ENCODE measurements at regions not wholly inside any gene's neighbourhood (a gene's known extent, or its start where the extent isn't known, plus 50 kb on each side); places are given as distances from the start of the nearest gene placed in this dataset.

- no peak overlapping the region for H3K9ac ChIP-seq (ENCODE audit: low read length)
Measured at GRCh38 chr7:41311301-41311700, 391.6 kb downstream of the INHBA start.

GRCh38 chr7:41306486-41306885, 396.4 kb downstream of the INHBA start:
- Histone ChIP-seq H3K4me3 (ENCODE audit: control extremely low read depth in 1 of 5, extremely low read depth in 1 of 5, insufficient read depth in 1 of 5, low read depth in 2 of 5, low read length in 4 of 5) (no peak overlapping the region), H3K27ac (ENCODE audit: low read length in 2 of 2) (no peak overlapping the region), H4K20me1 (ENCODE audit: control insufficient read depth, insufficient read depth, low read length, poor library complexity, severe bottlenecking) (no peaks in the 10 kb centered on the region), H3K27me3 (replicated peaks in 1 of 4; ENCODE audit: control extremely low read depth in 1 of 4, control insufficient read depth in 3 of 4, insufficient read depth in 4 of 4, low read length in 3 of 4) (no peaks in the 10 kb centered on the region), H3K9ac (ENCODE audit: low read length) (no peak overlapping the region), H3K79me2 (ENCODE audit: control insufficient read depth, insufficient read depth, low read length) (no peaks in the 10 kb centered on the region), H3K36me3 (replicated peaks in 1 of 2; ENCODE audit: control extremely low read depth in 1 of 2, control insufficient read depth in 1 of 2, extremely low read depth in 1 of 2, insufficient read depth in 2 of 2, low read length in 1 of 2) (no peaks in the 10 kb centered on the region), H3K4me2 (replicated peaks; ENCODE audit: low read depth, low read length, poor library complexity, severe bottlenecking) (no peak overlapping the region), H3K4me1 (ENCODE audit: control insufficient read depth in 2 of 2, insufficient read depth in 2 of 2, low read length in 2 of 2) (no peaks in the 10 kb centered on the region), H2AFZ (ENCODE audit: insufficient read depth, low read depth, low read length, poor library complexity, severe bottlenecking) (no peak overlapping the region), H3K9me3 (ENCODE audit: control extremely low read depth in 1 of 3, control insufficient read depth in 2 of 3, insufficient read depth in 1 of 3, low read length in 2 of 3) (peaks cover 0 to 2% (median 0%) of the 10 kb centered on the region in 3 donors)
- CTCF ChIA-PET: no interaction called here
- Mint-ChIP-seq H3K4me3 (no peak overlapping the region), H3K4me1 (no peaks in the 10 kb centered on the region), H3K27ac (no peak overlapping the region), H3K9me3 (ENCODE audit: insufficient read depth) (no peaks in the 10 kb centered on the region), H3K27me3 (no peaks in the 10 kb centered on the region)
- WGBS (ENCODE audit: insufficient coverage): no CpG with 5 or more reads among the region's 2 CpGs
- intact Hi-C loops (cut with micrococcal nuclease): no loop called here
- TF ChIP-seq EZH2 (IDR thresholded peaks at IDR 0.05; ENCODE audit: borderline replicate concordance, insufficient read depth, low read depth, low read length, poor library complexity, severe bottlenecking) (no peak), CTCF (IDR thresholded peaks at IDR 0.05) (no peak)
- POLR2A ChIA-PET: no interaction called here
- ATAC-seq (ENCODE audit: low read depth): no peak
- no peak for DNase-seq

More at GRCh38 chr7:41311301-41311700, 391.6 kb downstream of the INHBA start:
- Histone ChIP-seq H3K9me3 (ENCODE audit: control extremely low read depth in 1 of 3, control insufficient read depth in 2 of 3, insufficient read depth in 1 of 3, low read length in 2 of 3) (no peaks in the 10 kb centered on the region), H3K27me3 (replicated peaks in 1 of 4; ENCODE audit: control extremely low read depth in 1 of 4, control insufficient read depth in 3 of 4, insufficient read depth in 4 of 4, low read length in 3 of 4) (no peaks in the 10 kb centered on the region), H3K4me1 (ENCODE audit: control insufficient read depth in 2 of 2, insufficient read depth in 2 of 2, low read length in 2 of 2) (no peaks in the 10 kb centered on the region), H3K36me3 (replicated peaks in 1 of 2; ENCODE audit: control extremely low read depth in 1 of 2, control insufficient read depth in 1 of 2, extremely low read depth in 1 of 2, insufficient read depth in 2 of 2, low read length in 1 of 2) (no peaks in the 10 kb centered on the region), H4K20me1 (ENCODE audit: control insufficient read depth, insufficient read depth, low read length, poor library complexity, severe bottlenecking) (no peaks in the 10 kb centered on the region), H2AFZ (ENCODE audit: insufficient read depth, low read depth, low read length, poor library complexity, severe bottlenecking) (no peak overlapping the region), H3K4me2 (replicated peaks; ENCODE audit: low read depth, low read length, poor library complexity, severe bottlenecking) (no peak overlapping the region), H3K4me3 (ENCODE audit: control extremely low read depth in 1 of 5, extremely low read depth in 1 of 5, insufficient read depth in 1 of 5, low read depth in 2 of 5, low read length in 4 of 5) (no peak overlapping the region), H3K79me2 (ENCODE audit: control insufficient read depth, insufficient read depth, low read length) (no peaks in the 10 kb centered on the region), H3K27ac (ENCODE audit: low read length in 2 of 2) (no peak overlapping the region)
- ChIA-PET POLR2A (no interaction called here), CTCF (no interaction called here)
- DNase-seq: no peak
- intact Hi-C loops (cut with micrococcal nuclease): no loop called here
- Mint-ChIP-seq H3K4me3 (no peak overlapping the region), H3K4me1 (no peaks in the 10 kb centered on the region), H3K9me3 (ENCODE audit: insufficient read depth) (no peaks in the 10 kb centered on the region), H3K27ac (no peak overlapping the region), H3K27me3 (no peaks in the 10 kb centered on the region)
- WGBS (ENCODE audit: insufficient coverage): 82% methylated on average over 2 of the region's 3 CpGs
- no peak for ATAC-seq (ENCODE audit: low read depth)
- TF ChIP-seq EZH2 (IDR thresholded peaks at IDR 0.05; ENCODE audit: borderline replicate concordance, insufficient read depth, low read depth, low read length, poor library complexity, severe bottlenecking) (no peak), CTCF (IDR thresholded peaks at IDR 0.05) (no peak)
